ENCODE measurements at regions not wholly inside any gene's neighbourhood (a gene's known extent, or its start where the extent isn't known, plus 50 kb on each side); places are given as distances from the start of the nearest gene placed in this dataset.

- DNase-seq = no peak
These were observed 131.2 kb upstream of the PCDH18 start for GRCh38 chr4:137663251-137664045.

GRCh38 chr4:137661693-137662092 lies 129.4 kb upstream of the PCDH18 start:
- no peak for DNase-seq

- DNase-seq = no peak
These were observed 127.9 kb upstream of the PCDH18 start for GRCh38 chr4:137660211-137660610.

- DNase-seq = no peak
These were observed 127.1 kb upstream of the PCDH18 start for GRCh38 chr4:137659431-137659830.

GRCh38 chr4:137656661-137657060 lies 124.4 kb upstream of the PCDH18 start:
- no peak for DNase-seq

GRCh38 chr4:137655302-137655701 lies 123.0 kb upstream of the PCDH18 start:
- no peak for DNase-seq

GRCh38 chr4:137651128-137651527 lies 118.8 kb upstream of the PCDH18 start:
- DNase-seq = no peak

GRCh38 chr4:137649711-137650450 lies 117.6 kb upstream of the PCDH18 start:
- no peak for DNase-seq

GRCh38 chr4:137648531-137648930 lies 116.2 kb upstream of the PCDH18 start:
- DNase-seq = no peak

- no peak for DNase-seq
These were observed 115.1 kb upstream of the PCDH18 start for GRCh38 chr4:137647375-137647774.

- DNase-seq = no peak
These were observed 111.9 kb upstream of the PCDH18 start for GRCh38 chr4:137644201-137644600.

GRCh38 chr4:137641544-137641943 lies 109.2 kb upstream of the PCDH18 start:
- no peak for DNase-seq

- no peak for DNase-seq
These were observed 108.5 kb upstream of the PCDH18 start for GRCh38 chr4:137640838-137641158.

GRCh38 chr4:137640156-137640837 lies 108.0 kb upstream of the PCDH18 start:
- no peak for DNase-seq

- no peak for DNase-seq
These were observed 106.6 kb upstream of the PCDH18 start for GRCh38 chr4:137638934-137639333.

GRCh38 chr4:137635601-137636000 lies 103.3 kb upstream of the PCDH18 start:
- DNase-seq = no peak

- DNase-seq = no peak
These were observed 102.8 kb upstream of the PCDH18 start for GRCh38 chr4:137635108-137635507.

- DNase-seq = no peak
These were observed 100.5 kb upstream of the PCDH18 start for GRCh38 chr4:137632842-137633241.

- DNase-seq = no peak
These were observed 99.3 kb upstream of the PCDH18 start for GRCh38 chr4:137631605-137632004.

GRCh38 chr4:137630252-137630651 lies 98.0 kb upstream of the PCDH18 start:
- no peak for DNase-seq

GRCh38 chr4:137627739-137628460 lies 95.6 kb upstream of the PCDH18 start:
- DNase-seq = no peak

GRCh38 chr4:137626942-137627738 lies 94.8 kb upstream of the PCDH18 start:
- DNase-seq = no peak
